HG03565 (cell line): ENCODE measurements at regions not wholly inside any gene's neighbourhood (a gene's known extent, or its start where the extent isn't known, plus 50 kb on each side); places are given as distances from the start of the nearest gene placed in this dataset.
"Not testable (repeated sequence)": the region's sequence is repeated elsewhere in the genome, so short reads cannot be mapped to it uniquely, and the experiment has no call there.

Experiments
- ATAC-seq: cut with Tn5 transposase; IDR thresholded peaks from one replicate; pipeline ENCODE4 v1.9.1; 2021; ENCODE audit warnings: mild to moderate bottlenecking, moderate library complexity; ENCODE audit not compliant: unreplicated experiment

DNA sequence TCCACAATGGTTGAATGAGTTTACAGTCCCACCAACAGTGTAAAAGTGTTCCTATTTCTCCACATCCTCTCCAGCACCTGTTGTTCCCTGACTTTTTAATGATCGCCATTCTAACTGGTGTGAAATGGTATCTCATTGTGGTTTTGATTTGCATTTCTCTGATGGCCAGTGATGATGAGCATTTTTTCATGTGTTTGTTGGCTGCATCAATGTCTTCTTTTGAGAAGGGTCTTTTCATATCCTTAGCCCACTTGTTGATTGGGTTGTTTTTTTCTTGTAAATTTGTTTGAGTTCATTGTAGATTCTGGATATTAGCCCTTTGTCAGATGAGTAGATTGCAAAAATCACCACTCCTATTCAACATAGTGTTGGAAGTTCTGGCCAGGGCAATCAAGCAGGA, 287.6 kb upstream of the RASGRP1 start:
- ATAC-seq: not testable (repeated sequence)

GRCh38 chr15:38853608-38854007, 289.0 kb upstream of the RASGRP1 start:
- no peak for ATAC-seq

DNA sequence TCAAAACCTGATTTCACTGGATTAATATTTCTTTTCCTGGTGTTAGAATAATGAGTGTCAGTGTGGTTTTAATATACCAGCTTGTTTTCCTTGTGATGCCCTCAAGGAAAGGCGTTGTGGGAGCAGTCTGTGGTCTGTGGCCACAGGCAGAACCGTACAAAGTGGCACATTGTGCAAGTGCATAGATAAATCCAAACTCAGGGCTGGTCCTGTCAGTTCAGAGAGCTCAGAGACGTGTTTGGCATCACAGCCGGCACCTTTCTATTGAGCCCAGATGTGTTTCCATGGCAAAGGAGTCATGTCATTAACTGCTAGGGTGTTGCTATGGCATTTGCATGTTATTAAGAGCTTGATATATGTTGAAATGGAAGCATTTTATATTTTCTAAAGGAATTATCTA, 289.9 kb upstream of the RASGRP1 start:
- ATAC-seq: no peak

DNA sequence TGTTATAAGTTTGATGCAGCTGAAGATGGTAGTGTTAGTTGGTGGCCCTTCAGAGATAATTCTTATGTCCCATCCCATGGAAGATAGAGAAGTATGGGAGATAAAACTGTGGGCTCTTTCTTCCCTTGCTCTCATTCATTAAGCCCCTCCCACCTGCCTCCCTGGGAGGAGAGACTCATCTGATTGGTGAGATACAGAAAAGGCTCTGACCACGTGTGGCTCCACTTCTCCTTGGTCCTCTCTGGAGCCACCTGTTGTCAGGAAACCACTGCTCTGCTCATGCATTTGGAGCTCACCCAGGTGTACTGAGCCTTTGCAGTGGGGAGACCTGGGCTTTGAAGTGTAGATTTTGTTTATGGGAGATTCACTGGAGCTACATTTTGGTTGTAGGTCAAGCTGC, 293.2 kb upstream of the RASGRP1 start:
- no peak for ATAC-seq

DNA sequence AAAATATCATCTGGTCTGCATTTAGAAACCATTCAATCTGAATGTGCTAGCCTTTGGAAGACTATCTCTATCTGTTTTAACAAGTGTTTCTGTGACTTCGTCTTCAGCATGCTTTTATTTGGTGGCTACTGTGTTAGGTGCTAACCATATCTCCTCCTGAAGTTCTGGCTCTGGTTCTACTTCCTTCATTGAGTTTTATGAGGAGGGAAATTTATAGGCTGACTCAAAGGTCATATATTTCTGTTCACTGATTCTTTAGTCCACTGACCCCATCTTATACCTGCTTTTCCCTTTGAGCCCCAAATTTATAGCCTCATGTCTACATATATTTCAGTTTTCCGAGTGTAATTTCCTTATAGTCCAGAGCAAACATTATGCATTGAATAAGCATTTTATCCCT, 295.0 kb upstream of the RASGRP1 start:
- no peak for ATAC-seq

GRCh38 chr15:38860253-38860652, 295.6 kb upstream of the RASGRP1 start:
- ATAC-seq: no peak

GRCh38 chr15:38860674-38861073, 296.1 kb upstream of the RASGRP1 start:
- no peak for ATAC-seq

DNA sequence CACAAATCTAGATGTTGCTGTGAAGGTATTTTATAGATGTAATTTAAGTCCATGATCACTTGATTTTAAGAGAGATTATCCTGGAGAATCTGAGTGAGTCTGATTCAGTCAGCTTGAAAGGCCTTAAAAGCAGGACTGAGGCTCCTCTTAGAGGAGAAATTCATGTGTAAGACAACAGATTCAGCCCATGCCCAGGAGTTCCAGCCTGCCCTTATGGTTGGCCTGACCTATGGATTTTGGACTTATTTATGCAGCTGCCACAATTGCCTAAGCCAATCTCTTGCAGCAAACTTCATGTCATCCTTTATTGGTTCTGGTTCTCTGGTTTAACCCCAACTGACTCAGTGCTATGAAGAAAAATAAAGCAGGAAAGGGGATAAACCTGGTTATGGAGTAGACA, 296.5 kb upstream of the RASGRP1 start:
- no peak for ATAC-seq

DNA sequence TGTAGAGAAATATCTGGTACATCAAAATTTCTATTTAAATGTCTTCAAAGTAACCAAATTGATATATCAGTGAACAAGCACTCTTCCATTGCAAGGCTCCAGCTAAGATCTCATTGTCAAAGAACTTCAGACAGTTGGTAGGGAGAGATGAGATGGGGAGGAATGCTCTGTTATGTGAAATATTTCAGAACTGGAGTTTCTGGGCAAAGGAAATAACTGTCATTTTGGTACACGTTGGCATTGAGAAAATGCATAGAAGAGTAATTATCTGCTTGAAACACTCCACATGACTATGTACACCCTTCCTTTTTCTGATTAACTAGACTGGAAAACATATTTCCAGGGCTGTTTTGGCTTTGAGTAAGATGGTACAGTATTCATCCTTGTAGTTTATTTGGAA, 297.5 kb upstream of the RASGRP1 start:
- ATAC-seq: no peak

- no peak for ATAC-seq
Measured at GRCh38 chr15:38863381-38863780, 298.8 kb upstream of the RASGRP1 start.

DNA sequence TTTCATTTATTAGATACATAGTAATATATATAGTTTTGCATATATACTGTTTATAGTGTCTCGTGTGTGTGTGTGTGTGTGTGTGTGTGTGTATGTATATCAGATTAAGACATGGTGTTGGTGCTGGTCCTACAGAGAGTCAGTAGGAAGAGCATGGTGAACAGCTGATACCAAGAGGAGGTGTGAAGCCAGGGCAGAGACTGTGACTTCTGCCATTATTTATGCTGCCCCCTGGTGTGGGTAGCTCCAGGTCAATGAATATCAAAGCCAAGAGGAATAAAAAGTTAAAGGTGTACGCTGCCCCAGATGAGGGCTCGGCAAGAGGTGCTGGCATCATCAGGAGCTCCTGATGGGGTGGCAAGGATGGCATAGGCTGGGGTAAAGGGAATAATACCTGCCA, 299.5 kb upstream of the RASGRP1 start:
- no peak for ATAC-seq

GRCh38 chr15:38864827-38865581, 300.4 kb upstream of the RASGRP1 start:
- ATAC-seq: no peak

- no peak for ATAC-seq
Measured at GRCh38 chr15:38867556-38867955, 302.9 kb upstream of the RASGRP1 start.

DNA sequence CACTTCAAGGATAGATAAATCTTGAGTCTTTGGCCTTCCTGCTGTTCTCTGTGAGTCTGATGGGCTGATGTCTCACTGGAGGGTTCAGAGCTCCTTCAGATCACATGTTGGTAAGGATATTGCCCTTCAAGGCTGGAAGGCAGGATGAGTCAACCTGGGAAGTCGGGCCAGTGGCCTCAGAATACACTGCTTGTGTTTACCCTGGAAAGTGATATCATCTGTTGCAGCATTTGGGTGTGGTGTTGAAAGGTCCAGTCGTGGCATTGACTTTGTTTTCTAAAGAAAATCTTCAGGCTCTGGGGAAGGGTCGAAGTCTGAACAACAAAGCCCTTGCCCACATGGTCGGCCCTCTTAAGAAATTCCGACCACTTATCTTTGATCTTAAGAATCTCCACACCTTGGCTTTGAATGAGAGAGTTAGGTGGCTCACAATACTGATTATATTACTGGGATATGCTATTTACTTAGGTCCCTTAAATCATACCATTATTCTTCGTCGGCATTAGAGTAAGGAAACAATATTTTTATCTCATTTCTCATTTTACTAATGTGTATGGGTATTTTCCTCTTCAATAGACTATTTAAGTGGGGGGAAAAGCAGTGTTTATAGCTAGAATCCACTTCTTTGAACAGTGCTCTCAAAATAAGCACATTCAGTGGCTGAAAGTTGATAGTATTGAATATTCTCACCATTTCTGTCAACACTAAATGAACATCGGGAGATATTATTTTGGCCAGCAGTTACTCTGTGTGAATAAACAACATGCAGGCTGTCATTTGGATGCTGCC, 303.9 kb upstream of the RASGRP1 start:
- no peak for ATAC-seq

GRCh38 chr15:38871638-38872037, 307.0 kb upstream of the RASGRP1 start:
- ATAC-seq: no peak

GRCh38 chr15:38872732-38873131, 308.1 kb upstream of the RASGRP1 start:
- no peak for ATAC-seq

GRCh38 chr15:38873158-38873557, 308.5 kb upstream of the RASGRP1 start:
- ATAC-seq: no peak

- ATAC-seq: no peak
Measured at GRCh38 chr15:38874464-38874863, 309.9 kb upstream of the RASGRP1 start.

DNA sequence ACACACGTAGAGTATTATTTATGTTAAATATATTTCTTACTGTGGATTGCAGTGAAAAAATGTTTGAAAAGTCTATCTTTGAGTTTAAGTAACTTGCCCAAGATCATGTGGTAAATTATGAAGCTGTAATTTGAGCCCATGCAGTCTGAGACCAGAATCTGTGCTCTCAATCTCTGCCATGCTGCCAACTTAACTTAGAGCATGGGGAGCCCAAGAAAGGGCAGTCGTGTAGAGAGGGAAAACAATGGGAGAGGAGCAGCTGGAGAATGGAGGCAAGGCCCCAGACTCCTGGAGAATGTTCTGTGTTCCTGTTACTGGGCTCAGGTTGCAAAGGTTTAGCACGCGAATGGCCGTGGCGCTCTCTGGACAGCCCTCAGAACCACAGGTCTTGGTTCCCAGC, 311.6 kb upstream of the RASGRP1 start:
- no peak for ATAC-seq

DNA sequence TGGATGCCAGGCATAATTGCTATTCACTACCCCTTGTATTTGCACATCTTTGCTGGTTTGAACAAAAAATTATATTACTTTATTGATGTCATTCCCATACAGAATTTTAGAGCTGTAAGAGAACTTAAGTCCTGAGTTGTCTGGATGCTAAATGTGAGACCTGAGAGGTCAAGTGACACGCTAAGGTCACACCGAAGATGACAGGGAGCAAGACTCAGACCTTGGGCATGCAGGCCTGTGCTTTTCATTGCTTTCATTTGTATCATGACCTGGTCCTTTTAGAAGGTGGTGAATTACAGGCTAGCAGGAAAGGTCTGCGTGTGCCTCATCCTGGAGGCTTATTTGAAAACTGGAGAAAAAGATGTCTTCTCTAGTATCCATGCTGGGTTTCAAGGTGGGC, 312.0 kb upstream of the RASGRP1 start:
- no peak for ATAC-seq

- no peak for ATAC-seq
Measured at GRCh38 chr15:38877471-38877870, 312.9 kb upstream of the RASGRP1 start.

GRCh38 chr15:38878026-38878425, 313.4 kb upstream of the RASGRP1 start:
- ATAC-seq: no peak
